ENCODE measurements at regions not wholly inside any gene's neighbourhood (a gene's known extent, or its start where the extent isn't known, plus 50 kb on each side); places are given as distances from the start of the nearest gene placed in this dataset.

DNA sequence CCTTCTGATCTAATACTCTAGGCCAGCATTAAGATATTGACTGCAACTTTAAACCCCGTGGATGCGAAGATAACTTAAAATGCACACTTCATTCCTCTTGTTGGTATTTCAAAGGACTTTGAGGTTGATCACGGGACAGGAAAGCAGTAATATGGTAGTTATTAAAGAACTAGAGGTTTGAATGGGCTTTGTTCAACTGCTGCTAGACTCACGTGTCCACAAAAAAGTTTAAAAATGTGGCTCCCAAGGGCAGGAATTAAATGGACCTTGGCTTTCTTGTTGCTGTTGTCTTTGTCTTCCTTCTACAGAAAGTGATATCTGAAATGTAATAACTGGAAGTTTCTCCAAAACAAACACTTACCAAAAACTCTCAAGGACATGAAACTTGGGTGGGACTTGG lies 186.3 kb downstream of the XPNPEP1 start:
- TF ChIP-seq, protein P1, sequence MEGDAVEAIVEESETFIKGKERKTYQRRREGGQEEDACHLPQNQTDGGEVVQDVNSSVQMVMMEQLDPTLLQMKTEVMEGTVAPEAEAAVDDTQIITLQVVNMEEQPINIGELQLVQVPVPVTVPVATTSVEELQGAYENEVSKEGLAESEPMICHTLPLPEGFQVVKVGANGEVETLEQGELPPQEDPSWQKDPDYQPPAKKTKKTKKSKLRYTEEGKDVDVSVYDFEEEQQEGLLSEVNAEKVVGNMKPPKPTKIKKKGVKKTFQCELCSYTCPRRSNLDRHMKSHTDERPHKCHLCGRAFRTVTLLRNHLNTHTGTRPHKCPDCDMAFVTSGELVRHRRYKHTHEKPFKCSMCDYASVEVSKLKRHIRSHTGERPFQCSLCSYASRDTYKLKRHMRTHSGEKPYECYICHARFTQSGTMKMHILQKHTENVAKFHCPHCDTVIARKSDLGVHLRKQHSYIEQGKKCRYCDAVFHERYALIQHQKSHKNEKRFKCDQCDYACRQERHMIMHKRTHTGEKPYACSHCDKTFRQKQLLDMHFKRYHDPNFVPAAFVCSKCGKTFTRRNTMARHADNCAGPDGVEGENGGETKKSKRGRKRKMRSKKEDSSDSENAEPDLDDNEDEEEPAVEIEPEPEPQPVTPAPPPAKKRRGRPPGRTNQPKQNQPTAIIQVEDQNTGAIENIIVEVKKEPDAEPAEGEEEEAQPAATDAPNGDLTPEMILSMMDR (IDR thresholded peaks at IDR 0.05): no peak
- no peak for TF ChIP-seq POLR2A (IDR thresholded peaks at IDR 0.05)

All from heart left ventricle (tissue), 13 donors.